OCI-LY3 (cell line): ENCODE measurements at regions not wholly inside any gene's neighbourhood (a gene's known extent, or its start where the extent isn't known, plus 50 kb on each side); places are given as distances from the start of the nearest gene placed in this dataset.

ENCODE experiments used
- EZH2phosphoT487 ChIP-seq: fragments of 200-600 bp; shearing (Covaris generic); IDR thresholded peaks from 2 replicates; pipeline ENCODE4 v1.6.1; 2018; ENCODE audit warnings: antibody characterized with exemption, mixed run types, low read depth
- TF ChIP-seq, protein P1 (sequence below): fragments of 200-600, 300-600 bp; sonication (generic); IDR thresholded peaks from 2 replicates; pipeline ENCODE4 v1.5.1; 2014; ENCODE audit warnings: antibody characterized with exemption, low read length, low read depth

DNA sequence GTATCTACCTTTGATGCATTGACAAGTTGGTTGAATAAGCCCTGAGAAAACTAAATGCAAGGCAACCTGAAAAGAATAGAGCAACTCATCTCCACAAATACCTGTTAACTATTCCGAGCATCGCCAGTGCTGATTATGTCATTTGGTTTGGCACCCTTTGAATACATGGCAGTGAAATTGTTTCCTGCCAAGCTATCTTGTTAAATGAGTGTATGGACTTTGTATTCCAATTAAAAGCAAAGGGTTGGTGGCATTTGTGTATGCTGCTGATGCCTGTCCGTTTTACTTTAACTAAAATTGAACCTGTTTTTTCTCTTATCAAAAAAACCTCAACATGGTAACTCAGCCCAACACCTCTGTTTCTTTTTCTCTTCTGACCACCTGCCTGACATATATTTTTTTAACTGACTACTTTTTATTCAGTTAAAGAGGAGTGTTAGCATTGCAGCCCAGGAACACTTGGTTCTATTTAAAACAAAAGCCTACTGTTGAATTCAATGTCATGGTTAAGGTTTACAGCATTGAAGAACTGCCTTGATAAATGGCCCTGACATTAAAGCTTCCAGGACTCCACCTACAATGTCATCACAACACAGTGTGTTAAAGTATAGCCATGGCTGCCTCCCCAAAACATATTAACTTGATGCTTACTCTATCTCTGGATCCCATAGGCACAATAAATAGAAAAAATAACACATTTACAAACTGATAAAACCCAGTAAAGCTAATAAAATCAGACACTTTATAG, 838.3 kb upstream of the NOVA1 start:
- TF ChIP-seq, protein P1, sequence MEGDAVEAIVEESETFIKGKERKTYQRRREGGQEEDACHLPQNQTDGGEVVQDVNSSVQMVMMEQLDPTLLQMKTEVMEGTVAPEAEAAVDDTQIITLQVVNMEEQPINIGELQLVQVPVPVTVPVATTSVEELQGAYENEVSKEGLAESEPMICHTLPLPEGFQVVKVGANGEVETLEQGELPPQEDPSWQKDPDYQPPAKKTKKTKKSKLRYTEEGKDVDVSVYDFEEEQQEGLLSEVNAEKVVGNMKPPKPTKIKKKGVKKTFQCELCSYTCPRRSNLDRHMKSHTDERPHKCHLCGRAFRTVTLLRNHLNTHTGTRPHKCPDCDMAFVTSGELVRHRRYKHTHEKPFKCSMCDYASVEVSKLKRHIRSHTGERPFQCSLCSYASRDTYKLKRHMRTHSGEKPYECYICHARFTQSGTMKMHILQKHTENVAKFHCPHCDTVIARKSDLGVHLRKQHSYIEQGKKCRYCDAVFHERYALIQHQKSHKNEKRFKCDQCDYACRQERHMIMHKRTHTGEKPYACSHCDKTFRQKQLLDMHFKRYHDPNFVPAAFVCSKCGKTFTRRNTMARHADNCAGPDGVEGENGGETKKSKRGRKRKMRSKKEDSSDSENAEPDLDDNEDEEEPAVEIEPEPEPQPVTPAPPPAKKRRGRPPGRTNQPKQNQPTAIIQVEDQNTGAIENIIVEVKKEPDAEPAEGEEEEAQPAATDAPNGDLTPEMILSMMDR, result no peak
- no peak for TF ChIP-seq EZH2phosphoT487
